SK-N-SH treated with all-trans-retinoic acid at 6 μM for 48 hours (cell line): ENCODE measurements at regions not wholly inside any gene's neighbourhood (a gene's known extent, or its start where the extent isn't known, plus 50 kb on each side); places are given as distances from the start of the nearest gene placed in this dataset.

ENCODE experiments used
- ATAC-seq: fragments of 200-7000 bp; cut with Tn5 transposase; 3 replicates; pipeline ENCODE4 v1.9.1; 2020; ENCODE audit warnings: mild to moderate bottlenecking, moderate library complexity
- ARNTL ChIP-seq: fragments of 450-650 bp; formaldehyde crosslinking; IDR thresholded peaks from 2 replicates; pipeline ENCODE4 v1.5.0; 2020; ENCODE audit warnings: low read depth, mild to moderate bottlenecking, moderate library complexity, borderline replicate concordance
- BACH2 ChIP-seq: fragments of 250-450 bp; sonication (Bioruptor Pico); IDR thresholded peaks from 2 replicates; pipeline ENCODE4 v1.9.0; 2021; ENCODE audit warnings: mild to moderate bottlenecking, borderline replicate concordance
- CREB5 ChIP-seq: fragments of 250-450 bp; sonication (Bioruptor Pico); IDR thresholded peaks from 2 replicates; pipeline ENCODE4 v1.5.1; 2020; ENCODE audit warnings: low read depth, mild to moderate bottlenecking, moderate library complexity
- CSDC2 ChIP-seq: fragments of 250-450 bp; sonication (Bioruptor Pico); IDR thresholded peaks from 2 replicates; pipeline ENCODE4 v1.5.0; 2020; ENCODE audit warnings: mild to moderate bottlenecking, moderate library complexity
- ESRRG ChIP-seq: fragments of 250-450 bp; sonication (Bioruptor Pico); IDR thresholded peaks from 2 replicates; pipeline ENCODE4 v1.6.1; 2021; ENCODE audit warnings: mild to moderate bottlenecking
- GLIS3 ChIP-seq: fragments of 250-450 bp; sonication (Bioruptor Pico); IDR thresholded peaks from 2 replicates; pipeline ENCODE4 v1.5.0; 2020; ENCODE audit warnings: mild to moderate bottlenecking, moderate library complexity
- ISL1 ChIP-seq: fragments of 250-450 bp; sonication (Bioruptor Pico); IDR thresholded peaks from 2 replicates; pipeline ENCODE4 v2.1.2; 2022; ENCODE audit warnings: mild to moderate bottlenecking, moderate library complexity
- OSR1 ChIP-seq: fragments of 250-450 bp; sonication (Bioruptor Pico); IDR thresholded peaks from 2 replicates; pipeline ENCODE4 v1.8.0; 2022; ENCODE audit warnings: moderate library complexity, mild to moderate bottlenecking, inconsistent platforms
- PATZ1 ChIP-seq: fragments of 250-450 bp; sonication (Bioruptor Pico); IDR thresholded peaks from 2 replicates; pipeline ENCODE4 v1.8.0; 2020; ENCODE audit warnings: mild to moderate bottlenecking, moderate library complexity, borderline replicate concordance
- PPARA ChIP-seq: fragments of 250-450 bp; sonication (Bioruptor Pico); IDR thresholded peaks from 2 replicates; pipeline ENCODE4 v1.5.0; 2020; ENCODE audit warnings: mild to moderate bottlenecking, borderline replicate concordance
- RARB ChIP-seq: fragments of 250-450 bp; sonication (Bioruptor Pico); IDR thresholded peaks from 2 replicates; pipeline ENCODE4 v1.8.0; 2021; ENCODE audit warnings: mild to moderate bottlenecking, moderate library complexity
- SNAI2 ChIP-seq: fragments of 250-450 bp; sonication (Bioruptor Pico); IDR thresholded peaks from 2 replicates; pipeline ENCODE4 v1.5.0; 2020; ENCODE audit warnings: mild to moderate bottlenecking, moderate library complexity
- TCF4 ChIP-seq: fragments of 250-450 bp; sonication (Bioruptor Pico); IDR thresholded peaks from 2 replicates; pipeline ENCODE4 v1.8.0; 2021; ENCODE audit warnings: mild to moderate bottlenecking, moderate library complexity, borderline replicate concordance
- TOX ChIP-seq: fragments of 250-450 bp; sonication (Bioruptor Pico); IDR thresholded peaks from 2 replicates; pipeline ENCODE4 v1.8.0; 2021; ENCODE audit warnings: mild to moderate bottlenecking, moderate library complexity, borderline replicate concordance
- TSHZ2 ChIP-seq: fragments of 250-450 bp; sonication (Bioruptor Pico); IDR thresholded peaks from 2 replicates; pipeline ENCODE4 v1.5.0; 2020; ENCODE audit warnings: mild to moderate bottlenecking, moderate library complexity
- ZC3H10 ChIP-seq: fragments of 250-450 bp; sonication (Bioruptor Pico); IDR thresholded peaks from 2 replicates; pipeline ENCODE4 v1.5.1; 2021; ENCODE audit warnings: mild to moderate bottlenecking, moderate library complexity
- ZFP3 ChIP-seq: fragments of 250-450 bp; sonication (Bioruptor Pico); IDR thresholded peaks from 2 replicates; pipeline ENCODE4 v1.5.0; 2020; ENCODE audit warnings: mild to moderate bottlenecking, moderate library complexity
- ZFP30 ChIP-seq: fragments of 450-650 bp; formaldehyde crosslinking; IDR thresholded peaks from 2 replicates; pipeline ENCODE4 v1.5.0; 2022; ENCODE audit warnings: mild to moderate bottlenecking, moderate library complexity
- ZNF565 ChIP-seq: fragments of 450-650 bp; formaldehyde crosslinking; conservative IDR thresholded peaks from 2 replicates; pipeline ENCODE4 v1.5.0; 2020; ENCODE audit warnings: low read depth, mild to moderate bottlenecking, moderate library complexity
- ZNF70 ChIP-seq: fragments of 450-650 bp; formaldehyde crosslinking; IDR thresholded peaks from 2 replicates; pipeline ENCODE4 v1.5.0; 2020; ENCODE audit warnings: mild to moderate bottlenecking, moderate library complexity
- ZNF8 ChIP-seq: fragments of 450-650 bp; formaldehyde crosslinking; IDR thresholded peaks from 2 replicates; pipeline ENCODE4 v1.5.0; 2020; ENCODE audit warnings: mild to moderate bottlenecking, moderate library complexity
- TF ChIP-seq, protein P1 (sequence below): fragments of 250-450 bp; sonication (Bioruptor Pico); IDR thresholded peaks from 2 replicates; pipeline ENCODE4 v1.8.0; 2021; ENCODE audit warnings: low read depth, mild to moderate bottlenecking, moderate library complexity, borderline replicate concordance
- TF ChIP-seq, protein P2 (sequence below): fragments of 250-450 bp; sonication (Bioruptor Pico); IDR thresholded peaks from 2 replicates; pipeline ENCODE4 v1.5.1; 2021; ENCODE audit warnings: mild to moderate bottlenecking, moderate library complexity

DNA sequence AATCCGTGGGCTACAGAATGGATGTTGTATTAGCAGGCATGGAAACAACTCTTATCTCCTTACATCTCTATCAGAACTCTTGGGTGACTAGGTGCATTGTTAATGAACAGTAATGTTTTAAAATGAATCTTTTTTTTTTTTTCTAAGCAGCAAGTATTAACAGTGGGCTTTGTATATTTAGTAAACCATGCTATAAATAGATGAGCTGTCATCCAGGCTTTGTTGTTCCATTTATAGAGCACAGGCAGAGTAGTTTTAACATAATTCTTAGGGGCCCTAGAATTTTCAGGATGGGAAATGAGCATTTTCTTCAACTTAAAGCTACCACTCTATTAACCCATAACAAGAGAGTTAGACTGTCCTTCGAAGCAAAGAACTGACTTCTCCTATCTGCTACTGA, 233.7 kb upstream of the ADAMTSL1 start:
- no peak for ATAC-seq
- TF ChIP-seq PPARA (no peak), ZC3H10 (CRISPR knock-in tag) (no peak), ISL1 (CRISPR knock-in tag) (no peak), CSDC2 (CRISPR knock-in tag) (no peak), ZNF70 (CRISPR knock-in tag) (no peak), ZFP3 (CRISPR knock-in tag) (no peak), GLIS3 (no peak), ESRRG (no peak)
- TF ChIP-seq, protein P1, sequence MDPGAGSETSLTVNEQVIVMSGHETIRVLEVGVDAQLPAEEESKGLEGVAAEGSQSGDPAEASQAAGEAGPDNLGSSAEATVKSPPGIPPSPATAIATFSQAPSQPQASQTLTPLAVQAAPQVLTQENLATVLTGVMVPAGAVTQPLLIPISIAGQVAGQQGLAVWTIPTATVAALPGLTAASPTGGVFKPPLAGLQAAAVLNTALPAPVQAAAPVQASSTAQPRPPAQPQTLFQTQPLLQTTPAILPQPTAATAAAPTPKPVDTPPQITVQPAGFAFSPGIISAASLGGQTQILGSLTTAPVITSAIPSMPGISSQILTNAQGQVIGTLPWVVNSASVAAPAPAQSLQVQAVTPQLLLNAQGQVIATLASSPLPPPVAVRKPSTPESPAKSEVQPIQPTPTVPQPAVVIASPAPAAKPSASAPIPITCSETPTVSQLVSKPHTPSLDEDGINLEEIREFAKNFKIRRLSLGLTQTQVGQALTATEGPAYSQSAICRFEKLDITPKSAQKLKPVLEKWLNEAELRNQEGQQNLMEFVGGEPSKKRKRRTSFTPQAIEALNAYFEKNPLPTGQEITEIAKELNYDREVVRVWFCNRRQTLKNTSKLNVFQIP (CRISPR knock-in tag): no peak

DNA sequence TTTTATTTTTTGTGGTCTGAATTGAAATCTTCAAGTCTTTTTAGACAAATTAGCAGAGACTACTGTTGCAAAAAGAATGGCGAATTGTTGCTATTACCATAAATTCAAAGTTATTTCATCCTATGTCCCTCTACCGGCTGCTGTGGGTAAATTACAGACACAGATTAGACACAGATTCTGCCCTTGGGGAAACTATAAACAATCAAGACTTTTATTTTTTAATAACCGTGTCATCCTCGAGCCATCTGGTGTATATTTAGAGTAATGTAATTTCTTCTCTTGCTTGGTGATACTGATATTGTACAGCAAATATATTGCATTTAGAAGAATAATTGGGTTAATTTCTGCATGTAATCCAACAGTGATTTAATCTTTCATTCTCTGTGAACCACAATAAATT, 228.0 kb upstream of the ADAMTSL1 start:
- no peak for TF ChIP-seq ESRRG
- peak; percentile 83 for TF ChIP-seq TSHZ2 (CRISPR knock-in tag)
- TF ChIP-seq OSR1 (CRISPR knock-in tag): no peak
- TF ChIP-seq ZFP30: no peak
- TF ChIP-seq ZNF8 (CRISPR knock-in tag): 0 out of 2 replicates have a peak, but pooled peaks have one; percentile 51
- no peak for TF ChIP-seq PPARA
- TF ChIP-seq TOX (CRISPR knock-in tag): no peak
- TF ChIP-seq ARNTL (CRISPR knock-in tag): no peak
- TF ChIP-seq ZNF70 (CRISPR knock-in tag): no peak
- TF ChIP-seq ISL1 (CRISPR knock-in tag): peak; percentile 85
- TF ChIP-seq PATZ1: peak; percentile 56; the same call in 1 of the 2 replicates
- TF ChIP-seq ZC3H10 (CRISPR knock-in tag): peak; percentile 78
- peak; percentile 98 for TF ChIP-seq TCF4
- TF ChIP-seq ZFP3 (CRISPR knock-in tag): no peak
- no peak; the same call in 1 of the 2 replicates for TF ChIP-seq RARB (CRISPR knock-in tag)
- TF ChIP-seq GLIS3: no peak
- TF ChIP-seq SNAI2 (CRISPR knock-in tag): no peak
- TF ChIP-seq, protein P1 (CRISPR knock-in tag): no peak; the same call in 1 of the 2 replicates
- 0 out of 2 replicates have a peak, but pooled peaks have one; percentile 55 for TF ChIP-seq BACH2 (CRISPR knock-in tag)
- TF ChIP-seq ZNF565 (CRISPR knock-in tag): no peak
- TF ChIP-seq, protein P2, sequence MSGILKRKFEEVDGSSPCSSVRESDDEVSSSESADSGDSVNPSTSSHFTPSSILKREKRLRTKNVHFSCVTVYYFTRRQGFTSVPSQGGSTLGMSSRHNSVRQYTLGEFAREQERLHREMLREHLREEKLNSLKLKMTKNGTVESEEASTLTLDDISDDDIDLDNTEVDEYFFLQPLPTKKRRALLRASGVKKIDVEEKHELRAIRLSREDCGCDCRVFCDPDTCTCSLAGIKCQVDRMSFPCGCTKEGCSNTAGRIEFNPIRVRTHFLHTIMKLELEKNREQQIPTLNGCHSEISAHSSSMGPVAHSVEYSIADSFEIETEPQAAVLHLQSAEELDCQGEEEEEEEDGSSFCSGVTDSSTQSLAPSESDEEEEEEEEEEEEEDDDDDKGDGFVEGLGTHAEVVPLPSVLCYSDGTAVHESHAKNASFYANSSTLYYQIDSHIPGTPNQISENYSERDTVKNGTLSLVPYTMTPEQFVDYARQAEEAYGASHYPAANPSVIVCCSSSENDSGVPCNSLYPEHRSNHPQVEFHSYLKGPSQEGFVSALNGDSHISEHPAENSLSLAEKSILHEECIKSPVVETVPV (CRISPR knock-in tag): 0 out of 2 replicates have a peak, but pooled peaks have one; percentile 63
- ATAC-seq: peak; percentile 89

DNA sequence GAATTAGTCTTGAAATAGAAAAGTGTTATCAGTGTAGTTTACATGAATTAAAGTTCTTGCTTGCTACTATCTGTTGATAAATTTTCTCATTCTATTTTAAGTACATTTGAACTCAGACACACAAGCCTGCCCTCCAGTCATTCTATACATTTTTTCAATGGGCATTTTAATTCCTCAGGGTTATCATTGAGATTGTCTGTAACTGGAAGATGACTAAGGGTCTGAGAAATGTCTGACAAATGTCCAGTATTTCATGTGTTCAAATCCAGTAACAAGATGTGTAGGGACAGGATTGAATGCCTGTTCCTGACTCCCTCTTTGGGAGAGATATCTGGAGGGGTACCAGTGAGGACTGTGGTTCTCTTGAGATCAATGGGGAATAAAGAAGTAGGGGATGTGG, 223.9 kb upstream of the ADAMTSL1 start:
- no peak for ATAC-seq
- TF ChIP-seq, protein P1 (CRISPR knock-in tag): no peak
- no peak for TF ChIP-seq SNAI2 (CRISPR knock-in tag)
- no peak for TF ChIP-seq ISL1 (CRISPR knock-in tag)
- no peak for TF ChIP-seq CREB5 (CRISPR knock-in tag)
- no peak for TF ChIP-seq CSDC2 (CRISPR knock-in tag)
- TF ChIP-seq ZNF70 (CRISPR knock-in tag): no peak
- TF ChIP-seq, protein P2 (CRISPR knock-in tag): no peak
